CD14-positive monocyte (primary cell): ENCODE measurements at regions not wholly inside any gene's neighbourhood (a gene's known extent, or its start where the extent isn't known, plus 50 kb on each side); places are given as distances from the start of the nearest gene placed in this dataset.

Source experiments
- DNase-seq, 3 donors: peaks; one replicate each; pipeline ENCODE4 v3.0.0-alpha.2; 2011 to 2022
- H2AFZ ChIP-seq: 2 replicates; pipeline ENCODE4 v1.6.0; 2012; ENCODE audit warnings: mild to moderate bottlenecking, low read depth, low read length, inconsistent platforms; ENCODE audit not compliant: insufficient read depth, poor library complexity, severe bottlenecking
- H3K27ac ChIP-seq, 2 donors: 1 replicate in 1 of 2; 2 replicates in 1 of 2; pipeline ENCODE4 v1.5.1; 2012 to 2013; ENCODE audit warnings: low read length in 2 of 2, control low read depth in 1 of 2, inconsistent platforms in 1 of 2, low read depth in 1 of 2, mild to moderate bottlenecking in 1 of 2
- H3K27me3 ChIP-seq, 2 donors: one replicate each; pipeline versions ENCODE4 v1.6.0 to v1.6.1; 2011 to 2013; ENCODE audit warnings: low read length in 2 of 2; ENCODE audit not compliant: control insufficient read depth in 2 of 2, insufficient read depth in 2 of 2
- H3K36me3 ChIP-seq, 2 donors: replicated peaks in 1 of 2; 1 replicate in 1 of 2; 2 replicates in 1 of 2; pipeline versions ENCODE4 v1.5.1 to v1.6.1; 2012 to 2013; ENCODE audit warnings: low read length in 2 of 2, control low read depth in 1 of 2, inconsistent platforms in 1 of 2, mild to moderate bottlenecking in 1 of 2; ENCODE audit not compliant: insufficient read depth in 2 of 2, control insufficient read depth in 1 of 2
- H3K4me1 ChIP-seq, 2 donors: 1 replicate in 1 of 2; 2 replicates in 1 of 2; pipeline versions ENCODE4 v1.5.1 to v1.6.1; 2012 to 2013; ENCODE audit warnings: low read length in 2 of 2, control low read depth in 1 of 2, inconsistent platforms in 1 of 2, mild to moderate bottlenecking in 1 of 2, moderate library complexity in 1 of 2; ENCODE audit not compliant: insufficient read depth in 2 of 2, control insufficient read depth in 1 of 2
- H3K4me2 ChIP-seq: replicated peaks from 2 replicates; pipeline ENCODE3; 2012; ENCODE audit warnings: low read length, moderate library complexity, mild to moderate bottlenecking; ENCODE audit not compliant: poor library complexity, severe bottlenecking; ENCODE audit errors: extremely low read depth
- H3K4me3 ChIP-seq, 3 experiments: fragments of 200-600 bp in 1 of 3; sonication (generic) in 1 of 3; replicated peaks in 1 of 3; 1 replicate in 2 of 3; 2 replicates in 1 of 3; pipeline ENCODE4 v1.5.1; 2011 to 2013; ENCODE audit warnings: low read length in 3 of 3, mild to moderate bottlenecking in 3 of 3, control low read depth in 2 of 3, low read depth in 2 of 3, inconsistent platforms in 1 of 3, moderate library complexity in 1 of 3
- H3K79me2 ChIP-seq: 2 replicates; pipeline ENCODE4 v1.6.0; 2012; ENCODE audit warnings: mild to moderate bottlenecking, control low read depth, inconsistent platforms, low read length, moderate library complexity; ENCODE audit not compliant: insufficient read depth
- H3K9ac ChIP-seq: 2 replicates; pipeline ENCODE4 v1.6.0; 2017; ENCODE audit warnings: low read length, mild to moderate bottlenecking; ENCODE audit not compliant: insufficient read depth, poor library complexity, severe bottlenecking
- H3K9me3 ChIP-seq, 2 donors: replicated peaks in 1 of 2; 1 replicate in 1 of 2; 2 replicates in 1 of 2; pipeline versions ENCODE4 v1.5.1 to v1.6.1; 2012 to 2013; ENCODE audit warnings: low read length in 2 of 2, control low read depth in 1 of 2; ENCODE audit not compliant: control insufficient read depth in 1 of 2, insufficient read depth in 1 of 2
- H4K20me1 ChIP-seq: 2 replicates; pipeline ENCODE4 v1.6.0; 2012; ENCODE audit warnings: mild to moderate bottlenecking, low read length, control low read depth, moderate library complexity; ENCODE audit not compliant: insufficient read depth
- H3K27ac Mint-ChIP-seq, 7 donors: one replicate each; pipeline ENCODE4 v1.8.0; 2020; ENCODE audit warnings: mild to moderate bottlenecking in 7 of 7, mixed read lengths in 7 of 7, moderate library complexity in 6 of 7, inconsistent platforms in 2 of 7
- H3K27me3 Mint-ChIP-seq, 3 donors: one replicate each; pipeline ENCODE4 v1.8.0; 2021 to 2022; ENCODE audit warnings: low read depth in 3 of 3, mild to moderate bottlenecking in 3 of 3, mixed read lengths in 3 of 3, moderate library complexity in 3 of 3, inconsistent platforms in 1 of 3
- H3K36me3 Mint-ChIP-seq, 2 donors: one replicate each; pipeline ENCODE4 v1.8.0; 2020; ENCODE audit warnings: mixed read lengths in 2 of 2, inconsistent platforms in 1 of 2, mild to moderate bottlenecking in 1 of 2
- H3K4me1 Mint-ChIP-seq: one replicate; pipeline ENCODE4 v1.8.0; 2020; ENCODE audit warnings: mild to moderate bottlenecking, mixed read lengths
- H3K4me3 Mint-ChIP-seq, 2 donors: one replicate each; pipeline ENCODE4 v1.8.0; 2020; ENCODE audit warnings: mild to moderate bottlenecking in 2 of 2, mixed read lengths in 2 of 2, moderate library complexity in 1 of 2
- H3K9me3 Mint-ChIP-seq, 7 donors: one replicate each; pipeline ENCODE4 v1.8.0; 2020 to 2022; ENCODE audit warnings: mixed read lengths in 7 of 7, mild to moderate bottlenecking in 6 of 7, moderate library complexity in 6 of 7, inconsistent platforms in 2 of 7
- WGBS: methylation state at CpG from one replicate; pipeline ENCODE4 v1.1.5; 2013; ENCODE audit warnings: missing lambda C conversion rate; ENCODE audit not compliant: insufficient coverage; 5-methylcytosine and 5-hydroxymethylcytosine counted together
- intact Hi-C, 2 donors: fragments of 100-400 bp; cut with micrococcal nuclease; formaldehyde crosslinking; loops; one replicate each; pipeline versions ENCODE4 v1.15.0 to v1.15.1; 2023
- TF ChIP-seq, protein P1 (sequence below): fragments of 200-600 bp; IDR thresholded peaks from one replicate; pipeline ENCODE4 v1.8.0; 2022; ENCODE audit warnings: antibody characterized with exemption, mild to moderate bottlenecking

- H3K9me3 Mint-ChIP-seq = peaks cover 0 to 2% (median 0%) of the 10 kb centered on the region in 7 donors
- Histone ChIP-seq H4K20me1 (no peaks in the 10 kb centered on the region), H3K4me1 (no peaks in the 10 kb centered on the region), H2AFZ (no peak overlapping the region), H3K9me3 (no peaks in the 10 kb centered on the region), H3K36me3 (no peaks in the 10 kb centered on the region), H3K4me3 (no peak overlapping the region), H3K9ac (no peak overlapping the region), H3K27ac (no peak overlapping the region), H3K4me2 (no peak overlapping the region), H3K79me2 (no peaks in the 10 kb centered on the region), H3K27me3 (no peaks in the 10 kb centered on the region)
- H3K4me3 Mint-ChIP-seq = no peak overlapping the region
- H3K36me3 Mint-ChIP-seq = no peaks in the 10 kb centered on the region
- TF ChIP-seq, protein P1, sequence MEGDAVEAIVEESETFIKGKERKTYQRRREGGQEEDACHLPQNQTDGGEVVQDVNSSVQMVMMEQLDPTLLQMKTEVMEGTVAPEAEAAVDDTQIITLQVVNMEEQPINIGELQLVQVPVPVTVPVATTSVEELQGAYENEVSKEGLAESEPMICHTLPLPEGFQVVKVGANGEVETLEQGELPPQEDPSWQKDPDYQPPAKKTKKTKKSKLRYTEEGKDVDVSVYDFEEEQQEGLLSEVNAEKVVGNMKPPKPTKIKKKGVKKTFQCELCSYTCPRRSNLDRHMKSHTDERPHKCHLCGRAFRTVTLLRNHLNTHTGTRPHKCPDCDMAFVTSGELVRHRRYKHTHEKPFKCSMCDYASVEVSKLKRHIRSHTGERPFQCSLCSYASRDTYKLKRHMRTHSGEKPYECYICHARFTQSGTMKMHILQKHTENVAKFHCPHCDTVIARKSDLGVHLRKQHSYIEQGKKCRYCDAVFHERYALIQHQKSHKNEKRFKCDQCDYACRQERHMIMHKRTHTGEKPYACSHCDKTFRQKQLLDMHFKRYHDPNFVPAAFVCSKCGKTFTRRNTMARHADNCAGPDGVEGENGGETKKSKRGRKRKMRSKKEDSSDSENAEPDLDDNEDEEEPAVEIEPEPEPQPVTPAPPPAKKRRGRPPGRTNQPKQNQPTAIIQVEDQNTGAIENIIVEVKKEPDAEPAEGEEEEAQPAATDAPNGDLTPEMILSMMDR = no peak
- DNase-seq = no peak
- H3K27me3 Mint-ChIP-seq = peaks cover 4 to 23% (median 5%) of the 10 kb centered on the region in 3 donors
- WGBS = 88% methylated on average over 3 of the region's 7 CpGs
- intact Hi-C loops = no loop called here
- peaks cover 2% of the 10 kb centered on the region for H3K4me1 Mint-ChIP-seq
- no peak overlapping the region for H3K27ac Mint-ChIP-seq
These were observed 266.7 kb downstream of the HAUS1 start for GRCh38 chr18:46370898-46371297.

DNA sequence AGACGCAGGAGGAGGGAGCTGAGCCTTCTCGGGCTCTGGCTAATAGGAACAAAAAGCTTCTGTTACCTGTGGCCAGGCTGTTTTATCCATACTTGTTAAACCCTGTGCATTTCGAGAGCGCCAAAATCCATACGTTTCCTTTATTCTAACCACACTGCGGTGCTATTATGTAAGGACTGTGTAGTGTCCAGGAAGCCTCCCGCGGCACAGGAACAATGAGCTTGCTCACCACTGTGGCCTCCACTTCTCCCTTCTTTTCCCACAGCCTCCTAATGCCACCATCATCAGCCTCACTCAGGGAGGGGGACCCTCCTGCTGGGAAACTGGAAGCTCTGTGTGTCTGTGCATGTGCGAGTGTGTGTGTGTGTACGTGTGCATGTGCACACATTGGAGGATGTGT, 268.5 kb downstream of the HAUS1 start:
- Histone ChIP-seq H3K36me3 (no peaks in the 10 kb centered on the region), H3K4me1 (no peaks in the 10 kb centered on the region), H3K9ac (no peak overlapping the region), H2AFZ (no peak overlapping the region), H3K27me3 (no peaks in the 10 kb centered on the region), H3K4me3 (no peak overlapping the region), H4K20me1 (no peaks in the 10 kb centered on the region), H3K27ac (no peak overlapping the region), H3K79me2 (no peaks in the 10 kb centered on the region), H3K9me3 (no peaks in the 10 kb centered on the region), H3K4me2 (no peak overlapping the region)
- Mint-ChIP-seq H3K4me1 (peaks cover 2% of the 10 kb centered on the region), H3K27me3 (peaks cover 5 to 21% (median 5%) of the 10 kb centered on the region in 3 donors), H3K36me3 (no peaks in the 10 kb centered on the region), H3K27ac (no peak overlapping the region), H3K4me3 (no peak overlapping the region), H3K9me3 (peaks cover 0 to 2% (median 0%) of the 10 kb centered on the region in 7 donors)
- TF ChIP-seq, protein P1 = no peak
- intact Hi-C loops = no loop called here
- 33% methylated on average over 2 of the region's 10 CpGs for WGBS
- no peak for DNase-seq
